IMR-90 (cell line): ENCODE measurements at regions not wholly inside any gene's neighbourhood (a gene's known extent, or its start where the extent isn't known, plus 50 kb on each side); places are given as distances from the start of the nearest gene placed in this dataset.

Source experiments
- ATAC-seq: fragments of 200-7000 bp; cut with Tn5 transposase; 2 replicates; pipeline ENCODE4 v1.9.1; 2020; ENCODE audit warnings: low read depth, mild to moderate bottlenecking, moderate library complexity
- BruUV-seq: library from RNA; stranded (reverse); fragments of 400-500 nt; replicated peaks from 2 replicates; lab custom pipeline; 2021; lab: Mats Ljungman, UMichigan
- CTCF ChIA-PET: fragments of 300-600 bp; formaldehyde crosslinking; extraction: SDS; loops from one replicate; lab custom pipeline; 2021; ENCODE audit warnings: antibody characterized with exemption; lab: Yijun Ruan, JAX
- POLR2A ChIA-PET: fragments of 300-600 bp; sonication (Branson Sonifier 250); formaldehyde crosslinking; loops from one replicate; lab custom pipeline; 2022; ENCODE audit warnings: antibody characterized with exemption; ENCODE audit not compliant: unreplicated experiment; lab: Charles Lee
- DNase-seq: peaks from one replicate; pipeline ENCODE4 v3.0.0; 2013
- H2AFZ ChIP-seq: replicated peaks from 2 replicates; pipeline ENCODE3; 2013; ENCODE audit warnings: low read length, mild to moderate bottlenecking; ENCODE audit not compliant: poor library complexity
- H2AK5ac ChIP-seq: 2 replicates; pipeline ENCODE4 v1.6.1; 2013; ENCODE audit warnings: low read depth, low read length, inconsistent platforms
- H2AK9ac ChIP-seq: replicated peaks from 2 replicates; pipeline ENCODE3; 2013; ENCODE audit warnings: mild to moderate bottlenecking, low read depth, low read length, moderate library complexity; ENCODE audit not compliant: poor library complexity
- H2BK120ac ChIP-seq: 2 replicates; pipeline ENCODE4 v1.6.1; 2013; ENCODE audit warnings: low read depth, low read length, inconsistent platforms
- H2BK15ac ChIP-seq: 3 replicates; pipeline ENCODE4 v1.6.1; 2013; ENCODE audit warnings: low read depth, low read length, inconsistent platforms
- H2BK20ac ChIP-seq: 2 replicates; pipeline ENCODE4 v1.6.1; 2013; ENCODE audit warnings: low read depth, mild to moderate bottlenecking, inconsistent platforms, low read length, moderate library complexity
- H2BK5ac ChIP-seq: 2 replicates; pipeline ENCODE4 v1.6.1; 2013; ENCODE audit warnings: mild to moderate bottlenecking, low read depth, low read length, inconsistent platforms; ENCODE audit not compliant: poor library complexity, severe bottlenecking
- H3K14ac ChIP-seq: replicated peaks from 2 replicates; pipeline ENCODE4 v1.6.1; 2013; ENCODE audit warnings: low read depth, low read length, inconsistent platforms
- H3K18ac ChIP-seq: 2 replicates; pipeline ENCODE4 v1.6.1; 2013; ENCODE audit warnings: low read depth, low read length, control low read depth
- H3K23ac ChIP-seq: 2 replicates; pipeline ENCODE4 v1.6.1; 2013; ENCODE audit warnings: low read depth, low read length, inconsistent platforms
- H3K27ac ChIP-seq: 2 replicates; pipeline ENCODE4 v1.5.1; 2013; ENCODE audit warnings: mild to moderate bottlenecking, control low read depth, low read length; ENCODE audit not compliant: insufficient read depth
- H3K27me3 ChIP-seq: 2 replicates; pipeline ENCODE4 v1.6.1; 2013; ENCODE audit warnings: low read length; ENCODE audit not compliant: control insufficient read depth, insufficient read depth
- H3K36me3 ChIP-seq: 2 replicates; pipeline ENCODE4 v1.6.1; 2013; ENCODE audit warnings: low read length, mixed read lengths; ENCODE audit not compliant: control insufficient read depth, insufficient read depth
- H3K4ac ChIP-seq: 2 replicates; pipeline ENCODE4 v1.6.1; 2013; ENCODE audit warnings: low read depth, low read length, inconsistent platforms
- H3K4me1 ChIP-seq: 2 replicates; pipeline ENCODE4 v1.6.1; 2013; ENCODE audit warnings: low read length, mixed read lengths; ENCODE audit not compliant: control insufficient read depth, insufficient read depth
- H3K4me2 ChIP-seq: 2 replicates; pipeline ENCODE4 v1.6.1; 2013; ENCODE audit warnings: low read depth, mild to moderate bottlenecking, control low read depth, low read length, moderate library complexity
- H3K4me3 ChIP-seq: 2 replicates; pipeline ENCODE4 v1.5.1; 2013; ENCODE audit warnings: low read depth, mild to moderate bottlenecking, control low read depth, low read length, moderate library complexity; ENCODE audit not compliant: insufficient read depth
- H3K56ac ChIP-seq: 2 replicates; pipeline ENCODE4 v1.6.1; 2013; ENCODE audit warnings: low read length, inconsistent platforms; ENCODE audit not compliant: insufficient read depth; ENCODE audit errors: extremely low read depth
- H3K79me1 ChIP-seq, 2 experiments: 2 replicates each; pipeline ENCODE4 v1.6.1; 2013; ENCODE audit warnings: low read length in 2 of 2, inconsistent platforms in 1 of 2, low read depth in 1 of 2
- H3K9ac ChIP-seq: 2 replicates; pipeline ENCODE4 v1.6.1; 2013; ENCODE audit warnings: low read depth, low read length, control low read depth
- H3K9me1 ChIP-seq: 2 replicates; pipeline ENCODE4 v1.6.1; 2013; ENCODE audit warnings: low read length, inconsistent platforms; ENCODE audit not compliant: insufficient read depth
- H3K9me3 ChIP-seq: 2 replicates; pipeline ENCODE4 v1.6.1; 2013; ENCODE audit warnings: low read length; ENCODE audit not compliant: control insufficient read depth, insufficient read depth
- H4K20me1 ChIP-seq: 2 replicates; pipeline ENCODE4 v1.6.1; 2013; ENCODE audit warnings: low read length, inconsistent platforms; ENCODE audit not compliant: insufficient read depth
- H4K5ac ChIP-seq: 2 replicates; pipeline ENCODE4 v1.6.1; 2013; ENCODE audit warnings: mild to moderate bottlenecking, low read depth, low read length, control low read depth
- H4K8ac ChIP-seq, 2 experiments: 2 replicates each; pipeline ENCODE4 v1.6.1; 2013; ENCODE audit warnings: low read depth in 2 of 2, low read length in 2 of 2, control low read depth in 1 of 2, inconsistent platforms in 1 of 2
- H4K91ac ChIP-seq: 2 replicates; pipeline ENCODE4 v1.6.1; 2013; ENCODE audit warnings: low read depth, low read length, inconsistent platforms; ENCODE audit not compliant: insufficient read depth
- BHLHE40 ChIP-seq: fragments of 150-350 bp; IDR thresholded peaks from 2 replicates; pipeline ENCODE4 v1.6.1; 2016; ENCODE audit warnings: mild to moderate bottlenecking, low read depth, low read length
- CEBPB ChIP-seq: IDR thresholded peaks from 2 replicates; pipeline ENCODE4 v1.6.1; 2012; ENCODE audit warnings: low read depth, low read length, improper control_type of control experiment
- CHD1 ChIP-seq: IDR thresholded peaks from 2 replicates; pipeline ENCODE4 v1.6.1; 2012; ENCODE audit warnings: low read depth, low read length, improper control_type of control experiment
- FOS ChIP-seq: fragments of 150-350 bp; IDR thresholded peaks from 2 replicates; pipeline ENCODE4 v1.6.1; 2016; ENCODE audit warnings: low read depth, low read length
- MAFK ChIP-seq: IDR thresholded peaks from 2 replicates; pipeline ENCODE4 v1.6.1; 2012; ENCODE audit warnings: low read depth, low read length, improper control_type of control experiment
- MAZ ChIP-seq: IDR thresholded peaks from 2 replicates; pipeline ENCODE4 v1.6.1; 2012; ENCODE audit warnings: low read depth, mild to moderate bottlenecking, low read length, improper control_type of control experiment, moderate library complexity, borderline replicate concordance
- MXI1 ChIP-seq: IDR thresholded peaks from 2 replicates; pipeline ENCODE4 v1.6.1; 2012; ENCODE audit warnings: low read depth, mild to moderate bottlenecking, low read length, moderate library complexity, borderline replicate concordance
- NFE2L2 ChIP-seq: fragments of 150-350 bp; IDR thresholded peaks from 2 replicates; pipeline ENCODE4 v1.6.1; 2016; ENCODE audit warnings: low read depth, mild to moderate bottlenecking, low read length
- POLR2A ChIP-seq: IDR thresholded peaks from 2 replicates; pipeline ENCODE4 v1.6.1; 2012; ENCODE audit warnings: mild to moderate bottlenecking, low read depth, low read length
- RAD21 ChIP-seq: IDR thresholded peaks from 2 replicates; pipeline ENCODE4 v1.6.1; 2012; ENCODE audit warnings: low read length, improper control_type of control experiment
- RCOR1 ChIP-seq: IDR thresholded peaks from 2 replicates; pipeline ENCODE4 v1.6.1; 2012; ENCODE audit warnings: mild to moderate bottlenecking, low read length, improper control_type of control experiment; ENCODE audit not compliant: insufficient replicate concordance
- RFX5 ChIP-seq: IDR thresholded peaks from 2 replicates; pipeline ENCODE4 v1.8.0; 2012; ENCODE audit warnings: low read depth, mild to moderate bottlenecking, low read length, moderate library complexity
- SMC3 ChIP-seq: fragments of 150-350 bp; IDR thresholded peaks from 2 replicates; pipeline ENCODE4 v1.6.1; 2016; ENCODE audit warnings: low read depth, mild to moderate bottlenecking, antibody characterized with exemption, low read length, moderate library complexity
- WGBS, 2 experiments: methylation state at CpG; one replicate each; pipeline versions ENCODE4 v1.1.5 to v1.1.7; 2013; ENCODE audit warnings: missing lambda C conversion rate in 2 of 2; ENCODE audit not compliant: insufficient read length in 1 of 2; ENCODE audit errors: extremely low coverage in 2 of 2; 5-methylcytosine and 5-hydroxymethylcytosine counted together
- dilution Hi-C: fragments of 300-500 bp; cut with HindIII; formaldehyde crosslinking; loops from one replicate; pipeline ENCODE4 v1.14.3; 2018; ENCODE audit warnings: low sequenced_read_pairs; ENCODE audit not compliant: unreplicated experiment
- in situ Hi-C: fragments of 300-500 bp; cut with MboI; formaldehyde crosslinking; loops from 3 replicates; pipeline ENCODE4 v1.14.3; 2019; ENCODE audit warnings: low sequenced_read_pairs, inconsistent platforms, mixed read lengths
- intact Hi-C: fragments of 100-400 bp; cut with micrococcal nuclease; formaldehyde crosslinking; loops from 2 replicates; pipeline ENCODE4 v1.10.0; 2022
- TF ChIP-seq, protein P1 (sequence below): conservative IDR thresholded peaks from 2 replicates; pipeline ENCODE4 v1.5.1; 2012; ENCODE audit warnings: mild to moderate bottlenecking, low read depth, low read length, improper control_type of control experiment
- TF ChIP-seq, protein P2 (sequence below): fragments of 150-350 bp; IDR thresholded peaks from 2 replicates; pipeline ENCODE4 v1.6.1; 2016; ENCODE audit warnings: low read depth, mild to moderate bottlenecking, low read length, moderate library complexity, borderline replicate concordance
- TF ChIP-seq, protein P3 (sequence below): fragments of 150-350 bp; IDR thresholded peaks from 2 replicates; pipeline ENCODE4 v1.6.1; 2017; ENCODE audit warnings: mild to moderate bottlenecking, antibody characterized with exemption, low read length, low read depth

DNA sequence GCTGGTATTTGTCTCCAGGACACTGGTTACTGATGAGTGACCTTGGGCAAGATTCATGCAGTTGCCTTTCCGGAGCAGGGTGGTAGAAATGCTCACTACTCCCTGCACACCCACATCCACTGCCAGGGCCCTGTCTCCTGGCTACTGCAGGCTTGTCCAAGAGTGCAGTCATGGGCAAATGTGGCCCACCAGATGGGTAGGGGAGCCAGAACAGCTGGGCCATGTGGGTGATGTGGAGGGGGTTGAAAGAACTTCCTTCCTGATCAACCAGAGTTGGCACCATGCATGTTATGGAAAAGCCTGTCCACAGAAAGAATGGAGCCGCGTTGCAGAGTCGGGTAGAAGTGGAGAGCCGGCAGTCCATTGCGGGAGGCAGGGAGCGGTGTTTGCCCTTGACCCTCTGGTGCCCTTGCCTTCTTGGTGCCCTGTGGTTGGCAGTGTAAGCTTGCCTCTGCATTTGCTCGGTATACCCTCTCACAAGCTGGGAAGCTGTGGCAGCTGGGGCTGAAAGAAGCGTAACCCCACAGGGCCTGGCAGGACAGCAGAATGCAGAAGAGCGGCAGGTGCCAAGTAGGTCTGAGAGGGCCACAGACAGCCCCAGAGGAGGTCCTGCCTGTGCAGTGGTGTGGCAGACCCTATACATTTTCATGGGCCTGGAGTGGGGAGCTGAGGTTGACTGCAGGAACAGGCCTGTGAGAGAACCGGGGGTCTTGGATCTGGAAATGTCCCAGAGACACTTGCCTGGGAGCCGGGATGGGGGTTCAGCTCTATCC is 253.2 kb downstream of the TFCP2L1 start:
- H3K18ac ChIP-seq: no peak overlapping the region
- DNase-seq (no peak), ATAC-seq (no peak)
- no peak overlapping the region for H2BK15ac ChIP-seq
- H3K56ac ChIP-seq: no peak overlapping the region
- no peaks in the 10 kb centered on the region for H3K79me1 ChIP-seq
- no TSS peak for BruUV-seq
- H3K14ac ChIP-seq: no peak overlapping the region
- CTCF ChIA-PET: no interaction called here
- no peak overlapping the region for H2BK5ac ChIP-seq
- H2AK5ac ChIP-seq: no peak overlapping the region
- no peak overlapping the region for H3K27ac ChIP-seq
- H3K4ac ChIP-seq: no peak overlapping the region
- in situ Hi-C loops: no loop called here
- H4K91ac ChIP-seq: no peak overlapping the region
- dilution Hi-C loops: no loop called here
- H3K4me1 ChIP-seq: no peaks in the 10 kb centered on the region
- no peak overlapping the region for H3K4me3 ChIP-seq
- H4K5ac ChIP-seq: no peak overlapping the region
- 92% methylated on average over 9 of the region's 12 CpGs; no CpG with 5 or more reads in 1 of the 2 experiments for WGBS, 2 experiments
- no peak overlapping the region for H3K9ac ChIP-seq
- TF ChIP-seq CHD1 (no peak), MXI1 (no peak), FOS (no peak), RAD21 (no peak), POLR2A (no peak), BHLHE40 (no peak), MAFK (no peak), NFE2L2 (no peak), RCOR1 (no peak), MAZ (no peak), SMC3 (no peak), RFX5 (no peak), CEBPB (no peak)
- TF ChIP-seq, protein P1, sequence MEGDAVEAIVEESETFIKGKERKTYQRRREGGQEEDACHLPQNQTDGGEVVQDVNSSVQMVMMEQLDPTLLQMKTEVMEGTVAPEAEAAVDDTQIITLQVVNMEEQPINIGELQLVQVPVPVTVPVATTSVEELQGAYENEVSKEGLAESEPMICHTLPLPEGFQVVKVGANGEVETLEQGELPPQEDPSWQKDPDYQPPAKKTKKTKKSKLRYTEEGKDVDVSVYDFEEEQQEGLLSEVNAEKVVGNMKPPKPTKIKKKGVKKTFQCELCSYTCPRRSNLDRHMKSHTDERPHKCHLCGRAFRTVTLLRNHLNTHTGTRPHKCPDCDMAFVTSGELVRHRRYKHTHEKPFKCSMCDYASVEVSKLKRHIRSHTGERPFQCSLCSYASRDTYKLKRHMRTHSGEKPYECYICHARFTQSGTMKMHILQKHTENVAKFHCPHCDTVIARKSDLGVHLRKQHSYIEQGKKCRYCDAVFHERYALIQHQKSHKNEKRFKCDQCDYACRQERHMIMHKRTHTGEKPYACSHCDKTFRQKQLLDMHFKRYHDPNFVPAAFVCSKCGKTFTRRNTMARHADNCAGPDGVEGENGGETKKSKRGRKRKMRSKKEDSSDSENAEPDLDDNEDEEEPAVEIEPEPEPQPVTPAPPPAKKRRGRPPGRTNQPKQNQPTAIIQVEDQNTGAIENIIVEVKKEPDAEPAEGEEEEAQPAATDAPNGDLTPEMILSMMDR: no peak
- TF ChIP-seq, protein P2, sequence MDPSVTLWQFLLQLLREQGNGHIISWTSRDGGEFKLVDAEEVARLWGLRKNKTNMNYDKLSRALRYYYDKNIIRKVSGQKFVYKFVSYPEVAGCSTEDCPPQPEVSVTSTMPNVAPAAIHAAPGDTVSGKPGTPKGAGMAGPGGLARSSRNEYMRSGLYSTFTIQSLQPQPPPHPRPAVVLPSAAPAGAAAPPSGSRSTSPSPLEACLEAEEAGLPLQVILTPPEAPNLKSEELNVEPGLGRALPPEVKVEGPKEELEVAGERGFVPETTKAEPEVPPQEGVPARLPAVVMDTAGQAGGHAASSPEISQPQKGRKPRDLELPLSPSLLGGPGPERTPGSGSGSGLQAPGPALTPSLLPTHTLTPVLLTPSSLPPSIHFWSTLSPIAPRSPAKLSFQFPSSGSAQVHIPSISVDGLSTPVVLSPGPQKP: no peak
- TF ChIP-seq, protein P3, sequence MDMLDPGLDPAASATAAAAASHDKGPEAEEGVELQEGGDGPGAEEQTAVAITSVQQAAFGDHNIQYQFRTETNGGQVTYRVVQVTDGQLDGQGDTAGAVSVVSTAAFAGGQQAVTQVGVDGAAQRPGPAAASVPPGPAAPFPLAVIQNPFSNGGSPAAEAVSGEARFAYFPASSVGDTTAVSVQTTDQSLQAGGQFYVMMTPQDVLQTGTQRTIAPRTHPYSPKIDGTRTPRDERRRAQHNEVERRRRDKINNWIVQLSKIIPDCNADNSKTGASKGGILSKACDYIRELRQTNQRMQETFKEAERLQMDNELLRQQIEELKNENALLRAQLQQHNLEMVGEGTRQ: no peak
- no peak overlapping the region for H4K8ac ChIP-seq
- no peak overlapping the region for H3K23ac ChIP-seq
- H3K9me3 ChIP-seq: no peaks in the 10 kb centered on the region; the same call in 1 of the 2 replicates
- H3K4me2 ChIP-seq: no peak overlapping the region
- H2BK120ac ChIP-seq: no peak overlapping the region
- H3K36me3 ChIP-seq: no peaks in the 10 kb centered on the region
- no peaks in the 10 kb centered on the region for H3K9me1 ChIP-seq
- H2AFZ ChIP-seq: no peak overlapping the region
- POLR2A ChIA-PET: interaction anchor here (1.2 kb wide), 1 partner anchor 43 kb away, joined by 4 read pairs; no protein-coding TSS in a partner anchor
- no peak overlapping the region for H2BK20ac ChIP-seq
- H4K20me1 ChIP-seq: no peaks in the 10 kb centered on the region; the same call in 1 of the 2 replicates
- peaks cover 79% of the 10 kb centered on the region for H3K27me3 ChIP-seq
- intact Hi-C loops: no loop called here
- H2AK9ac ChIP-seq: no peak overlapping the region
